CD4-positive, CD25-positive, alpha-beta regulatory T cell (primary cell): ENCODE measurements at regions not wholly inside any gene's neighbourhood (a gene's known extent, or its start where the extent isn't known, plus 50 kb on each side); places are given as distances from the start of the nearest gene placed in this dataset.

Experiments
- ATAC-seq, 2 donors: fragments of 150-1000 bp; cut with Tn5 transposase; one replicate each; pipeline ENCODE4 v1.10.0; 2021; ENCODE audit warnings: low read depth in 2 of 2, moderate number of reproducible peaks in 2 of 2, moderate library complexity in 1 of 2
- DNase-seq, 3 donors: peaks; one replicate each; pipeline versions ENCODE4 v3.0.0 to v3.0.0-alpha.2; 2012 to 2022; ENCODE audit warnings: mixed read lengths in 1 of 3
- H3K27ac ChIP-seq: one replicate; pipeline ENCODE4 v1.7.0; 2013; ENCODE audit warnings: mild to moderate bottlenecking, low read length; ENCODE audit not compliant: insufficient read depth, poor library complexity, severe bottlenecking
- H3K27me3 ChIP-seq: one replicate; pipeline ENCODE4 v1.7.0; 2013; ENCODE audit warnings: low read length; ENCODE audit not compliant: control insufficient read depth, insufficient read depth
- H3K36me3 ChIP-seq: one replicate; pipeline ENCODE4 v1.7.0; 2013; ENCODE audit warnings: mild to moderate bottlenecking, low read length, moderate library complexity; ENCODE audit not compliant: control insufficient read depth, insufficient read depth
- H3K4me1 ChIP-seq: 2 replicates; pipeline ENCODE4 v1.7.0; 2013; ENCODE audit warnings: mild to moderate bottlenecking, low read length; ENCODE audit not compliant: insufficient read depth, control insufficient read depth, poor library complexity, severe bottlenecking
- H3K4me3 ChIP-seq: one replicate; pipeline ENCODE4 v1.7.0; 2013; ENCODE audit warnings: low read depth, mild to moderate bottlenecking, low read length, moderate library complexity
- H3K9me3 ChIP-seq, 2 experiments: 1 replicate in 1 of 2; 2 replicates in 1 of 2; pipeline ENCODE4 v1.7.0; 2013; ENCODE audit warnings: low read length in 2 of 2, mild to moderate bottlenecking in 1 of 2, moderate library complexity in 1 of 2; ENCODE audit not compliant: control insufficient read depth in 2 of 2
- H3K27ac Mint-ChIP-seq, 3 donors: one replicate each; pipeline ENCODE4 v1.8.0; 2020 to 2022; ENCODE audit warnings: mild to moderate bottlenecking in 3 of 3, mixed read lengths in 3 of 3, moderate library complexity in 2 of 3
- H3K27me3 Mint-ChIP-seq: one replicate; pipeline ENCODE4 v1.8.0; 2022; ENCODE audit warnings: mild to moderate bottlenecking, mixed read lengths
- H3K36me3 Mint-ChIP-seq: one replicate; pipeline ENCODE4 v1.8.0; 2020; ENCODE audit warnings: mixed read lengths
- H3K4me1 Mint-ChIP-seq, 4 donors: one replicate each; pipeline ENCODE4 v1.8.0; 2020 to 2022; ENCODE audit warnings: mixed read lengths in 4 of 4, mild to moderate bottlenecking in 1 of 4
- H3K4me3 Mint-ChIP-seq, 4 donors: one replicate each; pipeline ENCODE4 v1.8.0; 2020 to 2022; ENCODE audit warnings: mild to moderate bottlenecking in 4 of 4, mixed read lengths in 4 of 4, moderate library complexity in 3 of 4
- H3K9me3 Mint-ChIP-seq, 7 donors: one replicate each; pipeline ENCODE4 v1.8.0; 2020 to 2022; ENCODE audit warnings: mixed read lengths in 7 of 7, mild to moderate bottlenecking in 3 of 7, moderate library complexity in 2 of 7

GRCh38 chr7:93830141-93830925 lies 60.2 kb downstream of the TFPI2 start:
- Mint-ChIP-seq H3K27ac (no peak overlapping the region), H3K4me3 (no peak overlapping the region), H3K27me3 (no peaks in the 10 kb centered on the region), H3K4me1 (no peaks in the 10 kb centered on the region), H3K36me3 (no peaks in the 10 kb centered on the region), H3K9me3 (no peaks in the 10 kb centered on the region)
- ATAC-seq, result no peak
- H3K4me3 ChIP-seq, result no peak overlapping the region
- H3K27me3 ChIP-seq, result no peaks in the 10 kb centered on the region
- no peaks in the 10 kb centered on the region for H3K36me3 ChIP-seq
- H3K27ac ChIP-seq, result no peak overlapping the region
- no peak for DNase-seq
- no peaks in the 10 kb centered on the region for H3K4me1 ChIP-seq
- no peaks in the 10 kb centered on the region for H3K9me3 ChIP-seq

- Histone ChIP-seq H3K9me3 (no peaks in the 10 kb centered on the region), H3K27me3 (no peaks in the 10 kb centered on the region), H3K4me3 (no peak overlapping the region), H3K36me3 (no peaks in the 10 kb centered on the region), H3K4me1 (no peaks in the 10 kb centered on the region), H3K27ac (no peak overlapping the region)
- ATAC-seq, result no peak
- Mint-ChIP-seq H3K27me3 (no peaks in the 10 kb centered on the region), H3K27ac (no peak overlapping the region), H3K4me3 (no peak overlapping the region), H3K36me3 (no peaks in the 10 kb centered on the region), H3K4me1 (no peaks in the 10 kb centered on the region), H3K9me3 (no peaks in the 10 kb centered on the region)
- no peak for DNase-seq
Observed at GRCh38 chr7:93828260-93828659, 62.3 kb downstream of the TFPI2 start.

DNA sequence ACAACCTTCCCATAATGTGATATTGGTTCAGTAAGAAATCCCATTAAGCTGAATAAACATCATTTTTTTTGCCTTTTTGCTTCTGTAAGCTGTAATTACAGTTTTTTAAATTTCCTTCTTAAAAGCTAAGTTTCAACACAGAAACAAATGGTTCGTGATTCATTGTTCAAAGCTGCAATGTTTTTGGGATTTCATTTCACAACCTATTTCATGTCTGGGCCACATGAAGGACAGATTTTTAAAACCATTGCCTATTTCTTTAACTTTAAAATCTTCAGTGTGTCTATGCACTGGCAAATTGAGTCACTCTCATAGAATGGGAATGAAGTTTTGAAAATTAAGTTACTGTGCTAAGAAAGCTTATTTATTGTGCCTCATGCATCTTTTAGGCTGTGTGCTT lies 66.9 kb downstream of the TFPI2 start:
- H3K36me3 Mint-ChIP-seq, result no peaks in the 10 kb centered on the region
- Histone ChIP-seq H3K36me3 (no peaks in the 10 kb centered on the region), H3K4me1 (no peaks in the 10 kb centered on the region), H3K27me3 (no peaks in the 10 kb centered on the region), H3K9me3 (no peaks in the 10 kb centered on the region), H3K4me3 (no peak overlapping the region), H3K27ac (no peak overlapping the region)
- ATAC-seq, result no peak
- H3K4me3 Mint-ChIP-seq, result no peak overlapping the region
- H3K4me1 Mint-ChIP-seq, result no peaks in the 10 kb centered on the region
- no peak overlapping the region for H3K27ac Mint-ChIP-seq
- no peak for DNase-seq
- no peaks in the 10 kb centered on the region for H3K9me3 Mint-ChIP-seq
- H3K27me3 Mint-ChIP-seq, result no peaks in the 10 kb centered on the region

GRCh38 chr7:93821463-93821862 lies 69.1 kb downstream of the TFPI2 start:
- H3K9me3 ChIP-seq, result no peaks in the 10 kb centered on the region
- no peaks in the 10 kb centered on the region for H3K36me3 ChIP-seq
- no peak overlapping the region for H3K27ac ChIP-seq
- Mint-ChIP-seq H3K4me3 (no peak overlapping the region), H3K9me3 (peaks cover 0 to 2% (median 0%) of the 10 kb centered on the region in 7 donors), H3K36me3 (no peaks in the 10 kb centered on the region), H3K4me1 (no peaks in the 10 kb centered on the region), H3K27ac (no peak overlapping the region), H3K27me3 (no peaks in the 10 kb centered on the region)
- H3K4me1 ChIP-seq, result no peaks in the 10 kb centered on the region
- H3K27me3 ChIP-seq, result no peaks in the 10 kb centered on the region
- DNase-seq (no peak), ATAC-seq (no peak)
- H3K4me3 ChIP-seq, result no peak overlapping the region

GRCh38 chr7:93819699-93820098 lies 70.9 kb downstream of the TFPI2 start:
- no peak overlapping the region for H3K4me3 Mint-ChIP-seq
- DNase-seq (no peak), ATAC-seq (no peak)
- H3K4me3 ChIP-seq, result no peak overlapping the region
- H3K27ac Mint-ChIP-seq, result no peak overlapping the region
- H3K36me3 ChIP-seq, result no peaks in the 10 kb centered on the region
- H3K4me1 Mint-ChIP-seq, result no peaks in the 10 kb centered on the region
- no peaks in the 10 kb centered on the region for H3K36me3 Mint-ChIP-seq
- H3K9me3 ChIP-seq, result no peaks in the 10 kb centered on the region
- H3K27me3 Mint-ChIP-seq, result no peaks in the 10 kb centered on the region
- H3K4me1 ChIP-seq, result no peaks in the 10 kb centered on the region
- H3K27me3 ChIP-seq, result no peaks in the 10 kb centered on the region
- peaks cover 0 to 2% (median 0%) of the 10 kb centered on the region in 7 donors for H3K9me3 Mint-ChIP-seq
- H3K27ac ChIP-seq, result no peak overlapping the region

- Mint-ChIP-seq H3K27me3 (no peaks in the 10 kb centered on the region), H3K36me3 (no peaks in the 10 kb centered on the region), H3K4me1 (no peaks in the 10 kb centered on the region), H3K9me3 (peaks cover 0 to 2% (median 0%) of the 10 kb centered on the region in 7 donors), H3K27ac (no peak overlapping the region), H3K4me3 (no peak overlapping the region)
- no peak overlapping the region for H3K27ac ChIP-seq
- DNase-seq (no peak), ATAC-seq (no peak)
- H3K9me3 ChIP-seq, result no peaks in the 10 kb centered on the region
- H3K36me3 ChIP-seq, result no peaks in the 10 kb centered on the region
- H3K27me3 ChIP-seq, result no peaks in the 10 kb centered on the region
- no peaks in the 10 kb centered on the region for H3K4me1 ChIP-seq
- no peak overlapping the region for H3K4me3 ChIP-seq
Observed at GRCh38 chr7:93817526-93817925, 73.0 kb downstream of the TFPI2 start.

DNA sequence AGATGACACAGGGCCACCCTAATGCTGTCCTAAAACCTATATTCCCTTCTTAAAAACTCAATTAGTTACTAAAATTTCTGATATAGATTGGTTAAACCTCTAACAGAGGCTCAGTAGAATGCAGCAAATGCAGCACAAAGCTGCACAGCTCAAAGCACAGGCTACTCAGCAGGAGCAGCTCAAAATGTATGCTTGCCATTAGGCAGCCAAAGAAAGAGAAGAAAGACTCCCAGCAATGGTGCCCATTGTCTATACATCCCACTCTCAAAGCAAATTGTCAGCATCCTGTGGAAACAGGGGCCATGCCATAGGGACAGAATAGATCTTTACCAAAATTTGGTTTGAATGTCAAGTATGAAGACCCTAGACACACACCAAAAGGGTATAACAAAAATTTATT lies 73.5 kb downstream of the TFPI2 start:
- Mint-ChIP-seq H3K4me1 (no peaks in the 10 kb centered on the region), H3K4me3 (no peak overlapping the region), H3K27ac (no peak overlapping the region), H3K36me3 (no peaks in the 10 kb centered on the region), H3K27me3 (no peaks in the 10 kb centered on the region), H3K9me3 (peaks cover 0 to 2% (median 0%) of the 10 kb centered on the region in 7 donors)
- Histone ChIP-seq H3K36me3 (no peaks in the 10 kb centered on the region), H3K27me3 (no peaks in the 10 kb centered on the region), H3K4me3 (no peak overlapping the region), H3K4me1 (no peaks in the 10 kb centered on the region), H3K9me3 (no peaks in the 10 kb centered on the region), H3K27ac (no peak overlapping the region)
- DNase-seq (no peak), ATAC-seq (no peak)

DNA sequence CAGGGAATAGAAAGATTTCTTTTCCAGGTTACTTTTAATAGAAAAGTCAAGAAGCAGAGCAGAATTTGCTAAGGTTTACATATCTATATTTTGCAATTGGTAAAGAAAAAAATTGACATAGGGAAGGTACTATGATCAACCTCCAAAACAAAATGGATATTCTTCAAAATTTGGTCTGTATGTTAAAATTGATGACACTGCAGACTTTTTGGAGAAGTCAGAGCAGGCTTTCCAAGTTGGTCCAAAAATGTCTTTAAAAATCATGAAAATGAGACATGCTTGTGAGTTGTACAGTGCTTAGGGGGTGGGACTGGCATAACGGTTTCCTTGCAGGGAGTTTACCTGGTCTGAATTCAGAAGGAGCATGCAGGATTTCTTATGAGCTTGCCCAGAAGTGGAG lies 77.0 kb downstream of the TFPI2 start:
- no peaks in the 10 kb centered on the region for H3K4me1 ChIP-seq
- no peak for DNase-seq
- no peaks in the 10 kb centered on the region for H3K27me3 Mint-ChIP-seq
- H3K9me3 Mint-ChIP-seq, result peaks cover 0 to 3% (median 0%) of the 10 kb centered on the region in 7 donors
- no peaks in the 10 kb centered on the region for H3K36me3 Mint-ChIP-seq
- H3K9me3 ChIP-seq, result no peaks in the 10 kb centered on the region
- no peak overlapping the region for H3K27ac Mint-ChIP-seq
- no peaks in the 10 kb centered on the region for H3K27me3 ChIP-seq
- H3K36me3 ChIP-seq, result no peaks in the 10 kb centered on the region
- no peak overlapping the region for H3K4me3 Mint-ChIP-seq
- ATAC-seq, result no peak
- no peak overlapping the region for H3K4me3 ChIP-seq
- no peaks in the 10 kb centered on the region for H3K4me1 Mint-ChIP-seq
- no peak overlapping the region for H3K27ac ChIP-seq
